ENCODE measurements at regions not wholly inside any gene's neighbourhood (a gene's known extent, or its start where the extent isn't known, plus 50 kb on each side); places are given as distances from the start of the nearest gene placed in this dataset. TPM values are rescaled to one million over a fixed set of nuclear protein-coding genes. Genes with fewer than 3 reads are reported as not detected.

GRCh38 chr4:170139764-170140163, 50.0 kb upstream of the AADAT start (continued):
- TF ChIP-seq ZNF462 (CRISPR knock-in tag; IDR thresholded peaks at IDR 0.05) = no peak
- TF ChIP-seq CTCF (conservative IDR thresholded peaks at IDR 0.05; ENCODE audit: low read depth in 2 of 2) = no peak
- no peak for TF ChIP-seq CREB1 (CRISPR knock-in tag; IDR thresholded peaks at IDR 0.05; ENCODE audit: low read depth)

Small RNA genes lying in the stretch of these regions (microRNA-seq; reads per million reads assigned to microRNA genes)
- gene MIR6082 = not detected

Small RNA genes lying in the stretch of these regions (small RNA-seq; reads per million reads assigned to genes)
- gene AC097486.1 (ENCODE audit: low replicate concordance) (not detected), gene MIR6082 (ENCODE audit: low replicate concordance) (not detected), gene RNU6ATAC13P (ENCODE audit: low replicate concordance) (not detected)

Data from GM23338 (cell line).